Lung microvascular endothelial cell (primary cell): ENCODE measurements at regions not wholly inside any gene's neighbourhood (a gene's known extent, or its start where the extent isn't known, plus 50 kb on each side); places are given as distances from the start of the nearest gene placed in this dataset.

Experiments used
- DNase-seq, 2 donors: peaks; one replicate each; pipeline versions ENCODE4 v3.0.0 to v3.0.0-alpha.2; 2010; ENCODE audit warnings: low read depth in 2 of 2

DNA sequence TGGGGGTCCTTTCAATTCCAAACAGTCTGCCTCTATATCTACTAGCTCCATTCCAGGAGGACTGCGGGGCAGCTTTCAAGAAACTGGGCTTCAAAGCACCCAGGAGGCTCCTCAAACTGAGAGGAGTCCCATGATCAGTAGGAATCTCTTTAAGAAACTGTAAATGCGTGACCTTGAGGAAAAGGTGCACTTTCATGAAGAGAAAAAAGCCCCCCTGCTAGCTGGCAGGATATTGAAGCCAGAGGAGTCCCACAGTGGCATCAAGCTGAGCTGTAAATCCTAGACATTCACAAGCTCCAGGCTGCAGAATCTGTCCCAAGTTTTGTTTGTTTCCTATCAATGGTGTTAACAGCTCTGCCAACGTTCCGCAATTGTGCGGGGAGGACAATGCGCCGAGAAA, 790.1 kb downstream of the SLC4A3 start:
- DNase-seq: no peak

- DNase-seq: no peak
These were observed 792.2 kb downstream of the SLC4A3 start for GRCh38 chr2:220419647-220420046.

DNA sequence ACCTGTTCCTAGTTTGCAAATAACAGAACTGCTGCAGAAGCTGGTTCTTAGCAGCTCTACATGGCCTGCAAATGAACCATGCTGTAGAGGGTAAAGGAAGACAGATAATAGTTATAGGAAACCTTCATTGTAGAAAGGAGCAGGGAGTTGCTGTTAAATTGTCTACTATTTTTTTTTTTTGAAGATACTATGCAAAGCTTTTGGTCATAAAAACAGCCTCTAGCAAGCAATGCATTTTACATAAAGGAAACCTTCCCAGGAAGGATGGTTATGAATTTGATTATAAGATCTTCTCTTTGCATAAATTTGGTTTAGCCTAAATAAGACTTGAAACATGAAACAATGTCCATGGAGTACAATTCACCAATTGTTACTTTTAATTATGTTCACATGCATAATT, 793.4 kb downstream of the SLC4A3 start:
- no peak for DNase-seq

- no peak for DNase-seq
These were observed 795.2 kb downstream of the SLC4A3 start for GRCh38 chr2:220422676-220423075.

- DNase-seq: no peak
These were observed 797.1 kb downstream of the SLC4A3 start for GRCh38 chr2:220424561-220424960.

DNA sequence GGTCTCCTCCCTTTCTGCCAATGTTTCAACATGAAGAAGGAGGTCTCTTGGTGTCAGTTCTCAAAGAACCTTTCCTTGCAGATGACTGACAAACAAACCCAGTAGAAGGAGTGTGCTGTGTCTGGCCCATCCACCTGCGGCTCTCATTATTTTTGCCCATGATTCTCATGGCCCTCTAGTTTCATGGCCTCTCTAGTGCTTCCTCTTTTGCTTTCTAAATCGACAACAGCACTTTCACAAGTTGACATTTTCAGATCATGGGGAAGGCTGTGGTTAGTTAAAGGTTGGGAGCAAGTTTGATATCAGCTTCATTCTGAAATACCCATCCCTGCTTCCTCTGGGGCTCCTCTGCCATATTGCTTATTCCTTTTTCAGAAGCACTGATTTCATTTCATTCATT, 805.2 kb downstream of the SLC4A3 start:
- no peak for DNase-seq

DNA sequence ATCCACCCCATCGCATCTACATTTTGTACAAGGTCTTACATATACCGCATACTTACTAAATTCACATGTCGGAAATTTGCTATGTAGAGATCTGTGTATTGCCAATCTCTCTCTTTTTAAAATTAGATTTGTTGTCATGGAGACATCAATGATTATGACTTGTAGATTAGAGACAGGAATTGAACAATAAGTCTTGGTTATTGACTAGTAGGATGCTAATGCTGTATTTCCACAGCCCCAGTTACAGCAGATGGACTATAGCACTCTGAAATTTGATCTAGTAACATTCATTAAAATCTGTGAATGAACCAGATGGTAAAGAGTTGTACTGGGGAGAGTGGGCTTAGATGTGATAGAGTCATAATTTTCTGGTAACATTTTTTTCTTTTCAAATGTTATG, 805.7 kb downstream of the SLC4A3 start:
- DNase-seq: no peak

DNA sequence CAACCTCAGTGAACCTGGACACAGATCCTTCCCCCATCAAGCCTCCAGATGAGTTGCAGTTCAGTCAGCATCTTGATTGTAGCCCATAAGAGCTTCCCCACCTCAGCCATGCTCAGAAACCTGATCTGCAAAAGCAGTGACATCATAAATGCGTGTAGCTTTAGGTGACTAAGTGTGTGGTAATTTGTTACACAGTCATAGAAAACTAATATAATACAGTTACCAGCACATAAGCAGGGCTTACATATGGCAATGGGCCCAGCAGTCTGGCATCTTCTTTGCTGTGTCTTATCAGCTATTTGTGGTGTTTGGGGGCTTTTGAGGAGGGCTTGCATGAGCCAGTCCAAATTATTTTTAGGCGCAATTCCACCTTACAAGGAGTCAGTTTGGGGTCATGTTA, 807.0 kb downstream of the SLC4A3 start:
- no peak for DNase-seq

DNA sequence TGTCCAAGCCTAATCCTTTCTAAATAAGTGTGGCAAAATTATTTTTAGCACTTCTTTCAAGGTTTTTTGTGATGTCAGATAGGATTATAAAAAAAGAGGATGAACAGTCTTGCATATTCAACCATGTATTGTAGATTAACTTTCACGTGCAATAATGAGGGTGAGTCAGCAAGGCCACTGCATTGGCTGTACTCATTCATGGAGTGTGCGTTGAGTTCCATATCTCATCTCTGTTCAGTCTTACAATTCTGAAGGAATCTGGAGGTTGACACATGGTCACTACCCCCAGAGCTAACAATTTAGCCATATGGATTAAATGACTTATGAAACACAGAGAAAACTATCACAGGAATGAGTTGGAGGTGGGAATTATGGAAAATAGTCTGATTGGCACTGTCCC, 810.5 kb downstream of the SLC4A3 start:
- DNase-seq: no peak

GRCh38 chr2:220440731-220441130, 813.3 kb downstream of the SLC4A3 start:
- no peak for DNase-seq

- DNase-seq: no peak
These were observed 814.0 kb downstream of the SLC4A3 start for GRCh38 chr2:220441404-220441803.

DNA sequence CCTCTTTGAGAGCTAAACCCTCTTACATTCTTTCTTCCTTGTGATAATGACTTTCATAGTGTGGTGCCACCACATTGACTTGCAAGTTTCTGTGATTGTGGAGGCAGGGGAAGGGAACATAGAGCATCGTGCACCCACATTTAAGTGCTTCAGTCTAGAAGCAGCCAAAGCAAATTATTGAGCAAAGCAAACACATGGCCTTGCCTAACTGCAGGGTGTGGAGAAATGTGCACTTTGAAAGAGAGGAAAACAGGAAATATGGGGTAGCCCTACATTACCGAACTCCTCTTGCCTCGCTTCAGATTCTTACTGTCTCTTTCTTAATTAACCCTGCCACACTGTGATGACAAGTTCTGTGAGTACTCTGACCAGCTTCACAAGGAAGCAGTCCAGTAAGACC, 814.6 kb downstream of the SLC4A3 start:
- no peak for DNase-seq

- no peak for DNase-seq
These were observed 818.1 kb downstream of the SLC4A3 start for GRCh38 chr2:220445429-220446105.

DNA sequence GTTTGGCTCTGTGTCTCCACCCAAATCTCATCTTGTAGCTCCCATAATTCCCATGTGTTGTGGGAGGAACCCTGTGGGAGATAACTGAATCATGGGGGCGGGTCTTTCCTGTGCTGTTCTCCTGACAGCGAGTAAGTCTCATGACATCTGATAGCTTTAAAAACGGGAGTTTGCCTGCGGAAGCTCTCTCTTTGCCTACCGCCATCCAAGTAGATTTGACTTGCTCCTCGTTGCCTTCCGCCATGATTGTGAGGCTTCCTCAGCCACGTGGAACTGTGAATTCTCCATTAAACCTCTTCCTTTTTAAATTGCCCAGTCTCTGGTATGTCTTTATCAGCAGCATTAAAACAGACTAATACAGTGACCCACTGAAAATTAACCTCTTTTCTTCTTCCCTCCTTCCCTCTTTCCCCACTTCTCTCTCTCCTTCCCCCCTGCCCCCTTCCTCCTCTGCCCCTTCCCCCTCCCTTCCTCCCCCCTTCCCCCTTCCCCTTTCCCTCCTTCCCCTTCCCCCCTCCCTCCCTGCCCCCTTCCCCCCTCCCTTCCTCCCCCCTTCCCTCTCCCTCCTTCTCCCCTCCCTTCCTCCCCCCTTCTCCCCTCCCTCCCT, 818.8 kb downstream of the SLC4A3 start:
- no peak for DNase-seq

DNA sequence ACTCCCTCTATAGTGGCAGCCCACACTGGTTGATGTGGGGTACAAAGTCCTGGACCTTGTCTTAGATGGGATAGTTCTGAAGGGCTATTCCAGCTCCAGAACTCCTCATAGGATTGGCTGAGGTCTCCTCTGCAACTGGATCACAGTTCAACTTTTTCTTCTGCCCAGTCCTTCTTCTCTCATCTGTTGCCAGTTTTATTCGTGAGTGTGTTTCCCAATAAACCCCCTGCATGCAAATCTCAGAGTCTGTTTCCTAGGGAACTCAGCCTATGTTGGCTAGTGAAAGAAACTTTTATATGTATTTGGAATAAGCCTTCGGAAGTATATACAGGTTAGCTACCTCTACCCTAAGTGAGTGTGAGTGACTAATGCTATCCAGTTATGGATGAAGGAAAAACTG, 823.4 kb downstream of the SLC4A3 start:
- no peak for DNase-seq

DNA sequence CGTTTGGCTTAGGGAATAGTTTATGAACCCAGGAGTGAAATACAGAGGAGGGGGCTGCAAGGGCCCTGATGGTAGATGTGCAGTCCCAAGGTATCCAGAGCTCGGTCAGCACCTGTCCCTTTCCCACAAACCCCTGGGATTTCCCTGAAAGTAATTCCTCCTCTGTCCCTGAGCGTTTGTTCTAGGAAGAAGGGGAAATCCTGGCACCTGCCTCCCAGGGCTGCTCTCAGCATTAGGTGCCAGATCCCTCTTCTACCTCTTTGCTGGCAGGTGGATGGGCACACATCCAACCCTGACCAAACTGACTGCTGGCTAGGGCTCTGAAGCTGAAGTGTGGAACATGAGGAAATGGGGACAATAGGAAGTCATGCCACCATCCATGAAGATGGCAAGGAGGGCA, 824.0 kb downstream of the SLC4A3 start:
- no peak for DNase-seq

GRCh38 chr2:220452561-220452960, 825.1 kb downstream of the SLC4A3 start:
- DNase-seq: no peak

DNA sequence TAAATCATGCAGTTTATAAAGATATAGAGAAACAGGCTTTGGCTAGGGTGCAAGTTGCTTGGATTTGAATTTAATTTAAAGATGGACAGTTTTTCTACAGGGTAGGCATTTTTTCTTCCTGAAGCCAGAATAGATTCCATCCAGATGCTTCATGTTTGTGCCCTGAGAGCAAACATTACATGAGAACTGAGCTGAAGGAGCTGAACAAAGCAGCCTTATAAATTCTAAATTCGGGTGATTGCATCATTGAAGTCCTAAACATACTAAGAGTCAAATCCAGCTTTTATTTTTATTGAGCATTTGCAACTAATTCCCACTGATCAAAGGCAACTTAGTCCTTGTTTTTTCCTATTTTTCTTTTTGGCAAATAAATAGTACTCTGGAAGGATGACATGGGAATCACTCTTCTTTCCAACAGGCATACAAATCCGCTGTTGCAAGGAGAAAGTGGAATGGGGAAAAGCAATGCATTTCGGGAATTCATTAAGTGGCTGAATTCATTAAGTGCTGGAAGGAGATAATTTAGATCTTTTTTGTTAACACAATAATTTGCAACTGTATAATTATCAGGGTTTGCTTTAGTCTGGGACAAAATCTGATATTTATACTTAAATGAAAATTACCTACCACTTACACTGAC, 828.0 kb downstream of the SLC4A3 start:
- no peak for DNase-seq

DNA sequence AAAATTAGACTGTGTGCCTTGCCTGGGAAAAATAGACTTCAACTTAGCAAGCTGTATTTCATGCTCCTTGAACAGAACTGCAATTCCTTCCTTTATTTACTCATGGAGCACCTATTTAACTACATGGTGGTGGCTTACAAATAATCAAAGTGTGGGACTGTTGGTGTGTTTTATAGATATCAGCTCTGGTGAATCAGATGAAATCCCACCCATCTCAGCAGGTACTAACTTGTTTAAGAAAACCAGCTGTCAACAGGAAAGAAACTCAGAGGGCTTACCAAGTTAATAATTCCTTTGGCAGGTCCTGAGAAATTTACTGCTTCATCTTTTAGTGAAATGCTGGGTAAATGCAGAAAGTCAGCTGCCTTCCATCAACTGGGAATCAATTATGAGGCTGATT, 830.6 kb downstream of the SLC4A3 start:
- no peak for DNase-seq

DNA sequence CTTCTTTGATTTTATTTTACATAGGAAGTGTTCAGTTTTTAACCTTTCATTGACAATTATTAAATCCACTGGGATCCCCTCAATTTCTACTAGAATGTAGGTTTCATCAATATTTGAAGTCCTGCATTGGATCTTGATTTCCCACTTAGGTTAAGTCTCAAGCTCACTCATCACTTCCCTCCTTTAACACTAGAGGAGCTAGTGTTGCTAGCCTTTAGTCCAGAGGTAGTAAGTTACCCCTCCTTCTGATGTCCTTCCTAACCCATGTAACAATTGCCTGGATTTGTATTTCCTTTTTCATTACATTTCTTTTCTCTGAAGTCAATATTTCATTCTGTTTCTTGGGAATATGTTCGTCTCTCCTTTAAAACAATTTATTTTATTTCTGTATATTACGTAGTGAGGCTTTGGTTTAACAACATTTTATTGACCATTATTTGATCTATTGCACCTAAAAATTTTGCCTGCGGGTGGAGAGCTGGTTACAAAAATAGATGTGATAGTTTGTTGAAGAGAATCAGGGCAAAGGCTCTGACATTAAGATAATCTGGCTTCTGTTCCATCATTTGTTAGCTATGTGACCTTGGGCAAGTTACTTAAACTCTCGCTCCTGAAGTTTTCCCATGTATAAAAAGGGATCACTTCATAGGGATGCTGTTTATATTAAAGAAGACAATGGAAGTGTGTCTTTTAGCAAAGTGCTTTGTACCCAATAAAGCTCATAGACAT, 833.0 kb downstream of the SLC4A3 start:
- DNase-seq: no peak

DNA sequence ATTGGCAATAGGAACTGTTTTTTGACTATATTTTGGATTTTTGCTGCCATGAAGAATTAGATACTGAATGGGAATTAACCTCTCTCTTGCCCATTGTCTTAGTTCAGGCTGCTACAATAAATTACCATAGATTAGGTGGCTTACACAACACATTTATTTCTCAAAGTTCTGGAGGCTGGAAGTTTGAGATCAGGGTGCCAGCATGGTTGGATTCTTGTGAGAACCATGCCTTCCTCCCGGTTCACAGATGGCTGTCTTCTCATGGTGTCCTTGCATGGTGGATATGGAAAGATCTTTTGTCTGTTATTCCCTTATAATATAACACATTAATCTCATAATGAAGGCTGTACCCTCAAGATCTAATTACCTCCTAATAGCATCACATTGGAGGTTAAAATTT, 836.4 kb downstream of the SLC4A3 start:
- DNase-seq: no peak

- no peak for DNase-seq
These were observed 838.3 kb downstream of the SLC4A3 start for GRCh38 chr2:220465700-220466099.
